HPDE6-E6E7 (cell line): ENCODE measurements at regions not wholly inside any gene's neighbourhood (a gene's known extent, or its start where the extent isn't known, plus 50 kb on each side); places are given as distances from the start of the nearest gene placed in this dataset.
A peak's percentile ranks its signal among the peaks of the same experiment; 100 is the strongest.
"Not testable (repeated sequence)": the region's sequence is repeated elsewhere in the genome, so short reads cannot be mapped to it uniquely, and the experiment has no call there.

Source experiments
- DNase-seq: peaks from one replicate; pipeline ENCODE4 v3.0.0; 2011; ENCODE audit warnings: missing footprints; ENCODE audit errors: extremely low spot score

DNA sequence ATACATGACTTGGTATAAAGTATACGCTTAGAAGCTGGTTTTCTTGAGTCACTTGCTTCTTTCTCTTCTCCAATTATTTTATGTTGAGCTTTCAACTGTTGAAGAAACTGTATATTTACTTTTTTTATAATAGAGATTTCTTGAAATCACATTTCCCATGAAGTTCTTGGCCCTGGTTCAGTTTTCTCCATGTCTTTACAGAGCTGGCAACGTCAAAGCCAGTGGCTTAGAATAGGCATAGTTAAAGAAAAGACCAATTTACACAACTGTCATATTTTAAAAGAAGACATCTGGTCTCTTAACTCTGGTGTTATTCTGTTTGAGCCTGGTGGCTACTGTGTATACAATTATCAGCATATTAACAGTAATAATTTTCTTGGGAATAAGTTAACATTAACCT is 1249.3 kb downstream of the CDH12 start:
- no peak for DNase-seq

- no peak for DNase-seq
Measured at GRCh38 chr5:21594566-21594965, 1258.6 kb downstream of the CDH12 start.

- DNase-seq = no peak
Measured at GRCh38 chr5:21593261-21593660, 1259.9 kb downstream of the CDH12 start.

- no peak for DNase-seq
Measured at GRCh38 chr5:21581508-21581907, 1271.6 kb downstream of the CDH12 start.

DNA sequence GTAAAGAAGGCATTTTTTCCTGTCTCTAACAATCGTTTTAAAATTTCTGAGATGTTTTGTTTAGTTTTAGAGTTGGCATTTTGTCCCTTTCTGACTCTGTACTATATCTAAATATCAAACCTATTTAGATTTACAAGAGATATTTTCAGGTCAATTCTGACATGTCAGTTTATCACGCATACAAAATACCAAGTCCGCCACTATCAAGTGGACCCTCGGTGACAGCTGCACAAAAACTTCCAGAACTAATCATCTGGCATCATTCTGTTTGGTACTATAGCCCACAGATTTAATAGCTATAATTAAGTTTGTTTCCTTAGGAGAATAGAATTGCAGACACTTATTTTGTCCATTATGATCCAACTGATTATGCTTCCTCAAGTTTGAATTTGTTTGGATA is 1278.2 kb downstream of the CDH12 start:
- DNase-seq = no peak

- no peak for DNase-seq
Measured at GRCh38 chr5:21574438-21574837, 1278.7 kb downstream of the CDH12 start.

- no peak for DNase-seq
Measured at GRCh38 chr5:21573416-21574314, 1279.5 kb downstream of the CDH12 start.

GRCh38 chr5:21571196-21571595 is 1281.9 kb downstream of the CDH12 start:
- not testable (repeated sequence) for DNase-seq

DNA sequence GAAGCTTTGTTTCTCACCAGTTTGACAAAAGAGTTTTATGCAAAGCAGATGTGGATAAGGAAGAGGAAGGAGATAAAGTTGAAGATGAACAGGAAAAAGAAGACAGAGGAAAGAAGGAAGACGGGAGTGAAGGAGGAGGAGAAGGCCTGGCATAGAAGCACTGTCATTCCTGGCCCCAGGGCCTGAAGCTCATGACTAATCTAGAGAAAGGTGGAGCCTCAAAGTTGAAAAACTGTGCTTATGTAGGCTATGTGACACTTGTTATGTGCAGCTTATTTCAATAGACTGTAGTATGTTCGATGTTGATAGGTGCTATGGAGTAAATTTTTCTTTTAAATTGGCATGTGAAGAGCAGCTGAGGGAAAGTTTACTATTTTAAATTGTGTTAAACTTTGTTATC is 1294.0 kb downstream of the CDH12 start:
- peak; percentile 3 for DNase-seq

DNA sequence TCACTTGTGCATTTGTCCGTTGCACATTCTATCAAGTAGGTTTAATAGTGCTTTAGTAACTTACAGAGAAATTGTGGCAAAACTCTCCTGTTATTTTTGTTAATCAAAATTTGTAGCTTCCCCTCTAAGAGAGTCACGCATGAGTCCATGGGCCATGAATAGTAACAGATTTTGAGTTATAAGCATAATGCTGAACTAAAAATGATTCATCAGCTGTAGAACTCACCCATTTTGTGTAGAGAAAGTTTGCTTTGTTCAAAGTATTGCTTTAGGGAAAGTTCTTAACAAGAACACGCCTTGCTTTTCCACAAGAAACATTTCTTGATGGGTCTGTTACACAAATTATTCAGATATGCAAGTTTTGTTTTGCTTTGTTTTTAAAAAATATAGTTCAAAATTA is 1300.9 kb downstream of the CDH12 start:
- DNase-seq = not testable (repeated sequence)

- not testable (repeated sequence) for DNase-seq
Measured at GRCh38 chr5:21550916-21551315, 1302.2 kb downstream of the CDH12 start.

DNA sequence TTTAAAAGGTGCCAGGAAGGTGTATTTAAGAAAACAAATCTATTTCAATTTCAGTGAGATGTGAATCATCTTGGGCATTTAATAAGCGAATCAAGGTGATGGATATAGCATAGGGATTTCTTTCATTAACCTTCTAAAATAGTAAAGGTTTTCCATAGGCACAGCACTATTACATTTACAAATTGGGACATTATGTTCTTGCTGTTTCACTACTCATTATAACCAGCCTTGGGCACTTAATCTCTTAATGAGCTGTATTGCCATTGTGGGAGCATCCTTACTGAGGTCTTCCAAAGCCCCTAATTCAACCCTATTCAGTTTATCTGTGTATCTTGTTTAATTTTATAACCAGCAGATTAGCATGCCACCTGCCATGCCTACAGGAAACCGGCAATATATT is 1305.5 kb downstream of the CDH12 start:
- DNase-seq = not testable (repeated sequence)

DNA sequence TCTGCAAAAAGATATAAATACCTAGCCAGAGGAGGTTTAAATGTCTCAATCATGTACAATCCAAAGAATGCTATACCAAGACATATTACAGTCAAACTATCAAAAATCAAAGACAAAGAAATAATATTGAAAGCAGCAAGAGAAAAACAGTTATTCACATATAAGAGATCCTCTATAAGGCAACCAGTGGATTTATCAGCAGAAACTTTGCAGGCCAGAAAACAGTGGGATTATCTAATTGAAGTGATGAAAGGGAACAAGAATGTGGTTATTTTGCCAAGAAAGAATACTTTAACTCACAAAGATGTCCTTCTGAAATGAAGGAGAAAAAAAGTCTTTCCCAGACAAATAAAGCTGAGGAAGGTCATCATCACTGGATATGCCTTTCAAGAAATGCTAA is 1318.0 kb downstream of the CDH12 start:
- not testable (repeated sequence) for DNase-seq

DNA sequence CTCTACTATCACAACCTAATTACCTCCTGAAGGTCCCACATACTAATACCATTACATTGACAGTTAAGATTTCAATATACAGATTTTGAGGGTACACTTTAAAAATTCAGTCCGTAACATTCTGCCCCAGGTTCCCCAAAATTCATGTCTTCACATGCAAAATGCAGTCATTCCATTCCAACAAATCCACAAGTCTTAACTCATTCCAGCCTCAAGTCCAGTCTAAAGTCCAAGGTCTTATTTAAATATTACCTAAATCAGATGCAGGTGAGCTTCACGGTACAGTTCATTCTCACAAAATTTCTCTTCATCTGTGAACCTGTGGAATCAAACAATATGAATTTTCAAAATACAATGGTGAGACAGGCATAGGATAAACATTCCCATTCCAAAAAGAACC is 1332.0 kb downstream of the CDH12 start:
- not testable (repeated sequence) for DNase-seq

DNA sequence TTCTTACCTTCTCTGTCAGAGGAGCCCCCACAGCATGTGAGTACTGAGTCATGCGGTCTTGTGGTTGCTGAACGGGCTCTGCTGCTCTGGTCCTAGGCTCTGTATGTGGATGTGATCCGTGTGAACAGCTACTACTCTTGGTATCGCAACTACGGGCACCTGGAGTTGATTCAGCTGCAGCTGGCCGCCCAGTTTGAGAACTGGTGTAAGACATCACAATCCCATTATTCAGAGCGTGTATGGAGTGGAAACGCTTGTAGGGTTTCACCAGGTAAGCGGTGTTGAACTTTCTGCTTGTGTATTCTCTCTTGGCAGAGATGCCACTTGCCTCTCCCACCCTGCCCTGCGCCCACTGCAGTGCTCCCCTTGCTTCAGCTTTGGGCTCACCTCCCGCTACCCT is 1356.2 kb downstream of the CDH12 start:
- DNase-seq = not testable (repeated sequence)

DNA sequence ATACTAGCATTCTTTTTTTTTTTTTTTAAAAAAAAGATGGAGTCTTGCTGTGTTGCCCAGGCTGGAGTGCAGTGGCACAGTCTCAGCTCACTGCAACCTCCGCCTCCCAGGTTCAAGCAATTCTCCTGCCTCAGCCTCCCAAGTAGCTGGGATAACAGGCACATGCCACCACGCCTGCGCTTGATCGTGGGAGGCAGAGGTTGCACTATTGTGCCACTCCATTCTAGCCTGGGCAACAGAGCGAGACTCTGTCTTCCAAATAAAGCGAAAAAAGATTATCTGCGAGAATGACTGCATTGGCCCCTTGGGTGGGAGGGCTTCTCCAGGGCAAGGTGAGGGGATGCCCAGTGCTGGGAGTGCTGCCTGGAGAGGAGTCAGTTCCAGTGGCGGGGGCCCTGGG is 1357.1 kb downstream of the CDH12 start:
- not testable (repeated sequence) for DNase-seq

DNA sequence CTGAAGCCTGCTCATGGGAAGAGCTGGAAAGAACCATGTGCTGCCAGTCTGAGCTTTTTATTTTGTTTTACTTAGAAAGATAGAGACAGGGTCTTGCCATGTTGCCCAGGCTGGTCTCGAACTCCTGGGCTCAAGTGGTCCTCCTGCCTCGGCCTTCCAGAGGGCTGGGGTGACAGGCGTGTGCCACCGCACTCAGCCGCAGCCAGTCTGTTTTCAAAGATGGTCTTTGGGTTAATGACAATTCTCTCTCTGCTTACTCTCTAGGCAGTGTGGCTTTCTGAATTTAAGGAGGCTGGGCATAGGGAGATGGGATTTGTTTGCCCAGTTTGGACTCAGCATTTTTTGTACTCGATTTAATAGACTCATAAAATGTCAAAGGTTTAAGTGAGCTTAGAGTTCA is 1357.9 kb downstream of the CDH12 start:
- DNase-seq = not testable (repeated sequence)

GRCh38 chr5:21494033-21494432 is 1359.1 kb downstream of the CDH12 start:
- not testable (repeated sequence) for DNase-seq

- not testable (repeated sequence) for DNase-seq
Measured at GRCh38 chr5:21491182-21491581, 1362.0 kb downstream of the CDH12 start.

DNA sequence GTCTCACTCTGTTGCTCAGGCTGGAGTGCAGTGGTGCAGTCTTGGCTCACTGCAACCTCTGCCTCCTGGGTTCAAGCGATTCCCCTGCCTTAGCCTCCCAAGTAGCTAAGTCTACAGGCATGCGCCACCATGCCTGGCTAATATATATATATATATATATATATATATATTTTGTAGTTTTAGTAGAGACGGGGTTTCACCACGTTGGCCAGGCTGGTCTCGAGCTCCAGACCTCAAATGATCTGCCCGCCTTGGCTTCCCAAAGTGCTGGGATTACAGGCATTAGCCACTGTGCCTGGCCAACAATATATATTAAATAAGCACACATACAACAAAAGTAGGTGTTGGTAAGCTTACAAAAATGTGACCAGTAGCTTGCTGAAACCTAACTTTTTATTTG is 1364.3 kb downstream of the CDH12 start:
- not testable (repeated sequence) for DNase-seq

GRCh38 chr5:21485458-21486000 is 1367.6 kb downstream of the CDH12 start:
- DNase-seq = not testable (repeated sequence)

GRCh38 chr5:21484498-21484889 is 1368.7 kb downstream of the CDH12 start:
- not testable (repeated sequence) for DNase-seq

- not testable (repeated sequence) for DNase-seq
Measured at GRCh38 chr5:21483790-21484497, 1369.2 kb downstream of the CDH12 start.
